HCT116 (cell line): ENCODE measurements at regions not wholly inside any gene's neighbourhood (a gene's known extent, or its start where the extent isn't known, plus 50 kb on each side); places are given as distances from the start of the nearest gene placed in this dataset.
"Not testable (repeated sequence)": the region's sequence is repeated elsewhere in the genome, so short reads cannot be mapped to it uniquely, and the experiment has no call there.

Experiments
- ATAC-seq: fragments of 200-7000 bp; cut with Tn5 transposase; 2 replicates; pipeline ENCODE4 v1.9.1; 2020; ENCODE audit warnings: mild to moderate bottlenecking, moderate library complexity
- BruUV-seq: library from RNA; stranded (reverse); fragments of 400-500 nt; replicated peaks from 2 replicates; lab custom pipeline; 2021; lab: Mats Ljungman, UMichigan
- CTCF ChIA-PET: fragments of 300-600 bp; sonication (Branson Sonifier 250); formaldehyde crosslinking; loops from one replicate; lab custom pipeline; 2021; ENCODE audit warnings: antibody characterized with exemption; lab: Charles Lee
- POLR2A ChIA-PET: fragments of 300-600, 350-600 bp; sonication (Branson Sonifier 250); formaldehyde crosslinking; loops from one replicate; lab custom pipeline; 2021; ENCODE audit warnings: antibody characterized with exemption; lab: Charles Lee
- RAD21 ChIA-PET, 2 experiments: fragments of 300-600 bp; sonication (Branson Sonifier 250); formaldehyde crosslinking; loops; one replicate each; lab custom pipeline; 2023; ENCODE audit warnings: low total read pairs in 2 of 2; ENCODE audit not compliant: uncharacterized antibody in 2 of 2, unreplicated experiment in 2 of 2, low non-redundant PET in 1 of 2; lab: Charles Lee
- DNase-seq: peaks from one replicate; pipeline ENCODE4 v3.0.0-alpha.2; 2010; ENCODE audit warnings: low read depth, low spot score
- H2AFZ ChIP-seq: fragments of 200-600 bp; shearing (Covaris generic), sonication (generic); 2 replicates; pipeline ENCODE4 v1.6.1; 2017; ENCODE audit warnings: low read depth, mixed run types, mixed read lengths, antibody characterized with exemption, low read length; ENCODE audit not compliant: poor library complexity, severe bottlenecking
- H3K27ac ChIP-seq: 2 replicates; pipeline ENCODE4 v1.5.1; 2012; ENCODE audit warnings: low read depth, low read length
- H3K27me3 ChIP-seq: fragments of 200-600 bp; sonication (generic); 2 replicates; pipeline ENCODE4 v1.6.1; 2016; ENCODE audit warnings: mixed run types, low read length, mixed read lengths; ENCODE audit not compliant: insufficient read depth
- H3K36me3 ChIP-seq, 2 experiments: fragments of 200-500 bp in 1 of 2; fragments of 200-600 bp in 1 of 2; sonication (Bioruptor generic) in 1 of 2; sonication (generic) in 1 of 2; 2 replicates each; pipeline versions ENCODE4 v1.5.1 to v1.6.1; 2014 to 2016; ENCODE audit warnings: low read length in 2 of 2, inconsistent platforms in 1 of 2, mixed read lengths in 1 of 2, mixed run types in 1 of 2; ENCODE audit not compliant: insufficient read depth in 2 of 2, control insufficient read depth in 1 of 2
- H3K4me1 ChIP-seq, 2 experiments: fragments of 200-600 bp in 1 of 2; sonication (generic) in 1 of 2; 2 replicates each; pipeline versions ENCODE4 v1.5.1 to v1.6.1; 2012 to 2017; ENCODE audit warnings: low read length in 2 of 2, inconsistent platforms in 1 of 2, mild to moderate bottlenecking in 1 of 2, mixed read lengths in 1 of 2, mixed run types in 1 of 2, moderate library complexity in 1 of 2; ENCODE audit not compliant: insufficient read depth in 2 of 2, control insufficient read depth in 1 of 2
- H3K4me2 ChIP-seq: fragments of 200-600 bp; sonication (generic); 2 replicates; pipeline ENCODE4 v1.6.1; 2017; ENCODE audit warnings: mixed run types, low read length, mixed read lengths
- H3K4me3 ChIP-seq, 2 experiments: fragments of 200-600 bp in 1 of 2; sonication (generic) in 1 of 2; replicated peaks in 1 of 2; 2 replicates each; pipeline ENCODE4 v1.5.1; 2011 to 2016; ENCODE audit warnings: low read length in 2 of 2, control low read depth in 1 of 2, low read depth in 1 of 2, mild to moderate bottlenecking in 1 of 2, mixed read lengths in 1 of 2, mixed run types in 1 of 2
- H3K79me2 ChIP-seq: fragments of 200-600 bp; sonication (generic); 2 replicates; pipeline ENCODE4 v1.6.1; 2017; ENCODE audit warnings: mild to moderate bottlenecking, mixed run types, low read length, moderate library complexity, mixed read lengths; ENCODE audit not compliant: insufficient read depth
- H3K9ac ChIP-seq: fragments of 200-600 bp; sonication (generic); 2 replicates; pipeline ENCODE4 v1.6.1; 2016; ENCODE audit warnings: low read length, mixed read lengths
- H3K9me2 ChIP-seq: fragments of 200-600 bp; sonication (generic), shearing (Covaris generic); 2 replicates; pipeline ENCODE4 v1.6.1; 2017; ENCODE audit warnings: mixed run types, mild to moderate bottlenecking, moderate library complexity; ENCODE audit not compliant: insufficient read depth
- H3K9me3 ChIP-seq, 2 experiments: fragments of 200-500 bp in 1 of 2; fragments of 200-600 bp in 1 of 2; sonication (Bioruptor generic) in 1 of 2; sonication (generic) in 1 of 2; 2 replicates each; pipeline ENCODE4 v1.6.1; 2014 to 2017; ENCODE audit warnings: low read length in 2 of 2, mixed read lengths in 2 of 2, inconsistent platforms in 1 of 2, low read depth in 1 of 2, mild to moderate bottlenecking in 1 of 2, mixed run types in 1 of 2, moderate library complexity in 1 of 2; ENCODE audit not compliant: control insufficient read depth in 1 of 2, insufficient read depth in 1 of 2
- H4K20me1 ChIP-seq: fragments of 200-600 bp; sonication (generic), shearing (Covaris generic); 2 replicates; pipeline ENCODE4 v1.6.1; 2017; ENCODE audit warnings: mixed run types, mild to moderate bottlenecking, moderate library complexity; ENCODE audit not compliant: insufficient read depth
- intact Hi-C: fragments of 100-400 bp; cut with micrococcal nuclease; formaldehyde crosslinking; loops from 2 replicates; pipeline ENCODE4 v1.10.0; 2022

DNA sequence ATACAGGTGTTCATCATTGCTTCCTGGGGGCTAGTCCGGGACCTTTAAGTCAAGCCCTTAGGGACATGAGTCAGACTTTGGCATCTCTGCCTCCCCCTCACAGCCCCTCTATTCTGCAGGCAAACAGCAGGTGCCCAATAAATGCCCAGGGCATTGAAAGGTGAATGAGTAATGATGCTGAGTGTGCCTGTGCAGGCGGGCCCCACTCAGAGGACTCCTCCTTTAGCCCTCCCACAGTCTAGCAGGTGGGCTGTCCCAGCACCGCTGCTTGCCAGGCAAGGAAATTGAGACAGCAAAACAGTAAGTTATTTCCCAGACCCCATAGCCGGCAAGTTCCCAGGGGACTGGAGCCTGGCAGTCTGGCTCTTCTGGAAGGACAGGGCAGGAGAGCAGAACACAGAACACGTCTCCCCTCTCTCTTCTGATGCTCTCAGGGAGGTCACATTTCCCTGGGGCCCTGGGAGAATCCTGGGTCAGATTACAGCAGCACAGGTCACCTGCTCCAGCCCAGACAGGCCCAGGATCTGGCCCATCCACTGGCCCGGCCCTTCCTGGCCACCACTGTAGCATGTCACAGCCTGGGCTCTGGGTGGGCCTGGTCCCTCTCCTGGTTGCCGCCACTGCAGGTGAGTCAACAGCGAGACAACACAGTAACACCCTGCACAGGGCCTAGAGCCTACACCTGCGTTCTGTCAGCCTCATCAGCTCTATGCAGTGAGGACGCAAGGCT is 108.7 kb upstream of the MTLN start:
- RAD21 ChIA-PET, H2AFZ ChIP-seq, H3K4me1 ChIP-seq, H3K4me3 ChIP-seq, BruUV-seq, H3K9me2 ChIP-seq, H3K27ac ChIP-seq, H3K36me3 ChIP-seq, H3K9me3 ChIP-seq, CTCF ChIA-PET, H3K4me2 ChIP-seq, intact Hi-C loops, H3K27me3 ChIP-seq, POLR2A ChIA-PET, DNase-seq, H4K20me1 ChIP-seq, H3K79me2 ChIP-seq, H3K9ac ChIP-seq: not testable (repeated sequence)
- peak; percentile 62 for ATAC-seq

DNA sequence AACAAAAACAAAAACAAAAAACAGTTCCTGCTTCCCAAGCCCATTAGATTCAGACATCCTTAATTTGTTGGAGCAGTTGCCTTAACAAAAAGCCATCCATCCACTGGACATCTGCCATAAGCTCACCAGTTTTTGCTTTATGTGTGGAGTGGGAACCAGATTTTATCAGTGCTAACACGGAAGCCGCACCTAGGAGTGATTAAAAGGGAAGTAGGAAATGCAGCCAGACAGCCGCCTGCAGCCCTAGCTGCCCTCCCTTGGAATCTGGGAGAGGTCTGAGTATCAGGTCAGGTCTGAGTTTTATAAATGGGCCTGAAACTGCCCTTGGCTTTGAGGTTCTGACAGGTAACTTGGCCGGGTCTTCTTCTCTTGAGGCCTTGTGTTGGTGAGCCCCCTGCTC is 106.6 kb upstream of the MTLN start:
- H3K4me2 ChIP-seq, POLR2A ChIA-PET, H3K4me3 ChIP-seq, H3K36me3 ChIP-seq, BruUV-seq, intact Hi-C loops, H3K27me3 ChIP-seq, RAD21 ChIA-PET, H3K9me2 ChIP-seq, H3K9ac ChIP-seq, H3K79me2 ChIP-seq, H4K20me1 ChIP-seq, CTCF ChIA-PET, DNase-seq, H3K4me1 ChIP-seq, H3K27ac ChIP-seq, H2AFZ ChIP-seq, H3K9me3 ChIP-seq, ATAC-seq: not testable (repeated sequence)

DNA sequence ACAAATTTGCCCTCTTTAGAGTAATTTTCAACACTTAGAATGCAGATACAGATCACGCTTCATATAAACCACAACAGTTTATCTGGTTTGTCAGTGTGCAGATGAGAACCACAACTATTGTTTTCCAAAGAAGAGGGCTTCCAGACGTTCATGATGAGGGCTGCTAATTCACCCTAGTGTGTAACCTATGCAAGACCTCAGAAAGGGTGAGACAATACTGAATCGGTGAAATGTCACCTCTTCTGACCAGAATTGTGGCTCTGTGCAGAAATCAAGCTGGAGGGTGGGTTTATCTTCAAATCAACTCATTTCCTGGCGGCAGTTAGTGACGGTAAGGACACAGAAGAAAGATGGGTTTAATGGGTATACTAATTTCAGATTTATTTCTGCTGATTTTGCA is 105.0 kb upstream of the MTLN start:
- H3K9ac ChIP-seq, H3K9me3 ChIP-seq, CTCF ChIA-PET, H3K4me3 ChIP-seq, H3K79me2 ChIP-seq, ATAC-seq, H3K4me2 ChIP-seq, H3K27me3 ChIP-seq, H3K27ac ChIP-seq, H3K9me2 ChIP-seq, H3K4me1 ChIP-seq, DNase-seq, intact Hi-C loops, H3K36me3 ChIP-seq, RAD21 ChIA-PET, POLR2A ChIA-PET, H4K20me1 ChIP-seq, BruUV-seq, H2AFZ ChIP-seq: not testable (repeated sequence)

DNA sequence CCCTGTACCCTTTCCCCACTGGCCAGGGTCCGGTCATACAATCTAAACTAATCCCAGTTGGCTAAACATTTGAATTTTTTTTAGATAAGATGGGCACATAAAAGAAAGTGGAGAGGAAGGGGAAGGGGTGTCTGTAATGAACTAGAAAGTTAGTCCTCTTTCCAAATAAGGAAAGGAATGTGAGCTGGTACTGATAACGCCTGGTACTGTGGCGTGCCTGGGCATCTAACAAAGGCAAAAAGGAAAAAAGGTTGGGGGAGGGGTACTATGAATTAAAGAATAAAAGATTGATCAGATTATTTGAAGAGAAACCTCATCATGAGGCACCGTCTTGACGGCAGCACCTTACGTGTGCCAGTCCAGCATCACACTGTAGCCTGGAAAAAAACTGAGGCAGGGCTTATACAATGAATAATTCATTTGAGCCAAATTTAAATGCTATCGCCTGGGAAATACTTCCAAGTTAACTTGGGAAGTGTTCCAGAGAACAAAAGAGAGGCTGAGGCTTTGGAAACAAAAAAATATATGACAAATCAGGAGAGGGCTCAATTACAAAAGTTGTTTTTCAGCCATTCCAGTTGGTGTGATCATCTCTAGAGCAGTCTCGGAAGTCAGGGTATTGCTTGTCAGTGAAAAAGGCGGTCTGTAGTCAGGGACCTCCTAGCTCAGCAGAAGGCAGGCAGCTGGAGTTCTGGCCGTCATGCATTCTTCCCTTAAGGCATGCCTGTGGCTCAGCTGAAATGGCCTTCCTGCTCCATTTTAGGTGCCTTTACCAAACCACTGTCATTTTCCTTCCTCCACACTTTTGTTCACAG is 103.9 kb upstream of the MTLN start:
- H3K27ac ChIP-seq, ATAC-seq, H3K79me2 ChIP-seq, BruUV-seq, CTCF ChIA-PET, POLR2A ChIA-PET, H4K20me1 ChIP-seq, H3K9me3 ChIP-seq, H2AFZ ChIP-seq, H3K4me3 ChIP-seq, H3K9ac ChIP-seq, RAD21 ChIA-PET, H3K9me2 ChIP-seq, H3K4me2 ChIP-seq, H3K36me3 ChIP-seq, H3K27me3 ChIP-seq, DNase-seq, intact Hi-C loops, H3K4me1 ChIP-seq: not testable (repeated sequence)
